ENCODE measurements at regions not wholly inside any gene's neighbourhood (a gene's known extent, or its start where the extent isn't known, plus 50 kb on each side); places are given as distances from the start of the nearest gene placed in this dataset.

- TF ChIP-seq MXI1 (conservative IDR thresholded peaks at IDR 0.05; ENCODE audit: poor library complexity, severe bottlenecking) (no peak), TAF1 (IDR thresholded peaks at IDR 0.05; ENCODE audit: low read depth) (no peak), CTCF (IDR thresholded peaks at IDR 0.05; ENCODE audit: poor library complexity, severe bottlenecking) (no peak), POLR2AphosphoS5 (IDR thresholded peaks at IDR 0.05) (no peak)
Observed at GRCh38 chr12:104895415-104895814, 62.7 kb downstream of the SLC41A2 start.

GRCh38 chr12:104890476-104891096 is 67.5 kb downstream of the SLC41A2 start:
- H3F3A ChIP-seq (ENCODE audit: insufficient read depth, low read length, poor library complexity, severe bottlenecking) = no peaks in the 10 kb centered on the region
- H3K4me3 ChIP-seq (ENCODE audit: low read length) = no peak overlapping the region
- no peaks in the 10 kb centered on the region for H3K36me3 ChIP-seq (ENCODE audit: insufficient read depth, low read length)
- no peak overlapping the region for H3K4me2 ChIP-seq (ENCODE audit: low read length)
- no peak for TF ChIP-seq POLR2AphosphoS5 (IDR thresholded peaks at IDR 0.05)
- TF ChIP-seq EZH2 (IDR thresholded peaks at IDR 0.05; ENCODE audit: borderline replicate concordance, insufficient read depth, low read length, poor library complexity, severe bottlenecking) = no peak
- TF ChIP-seq EP300 (conservative IDR thresholded peaks at IDR 0.05; ENCODE audit: poor library complexity, severe bottlenecking) = no peak
- no peak for TF ChIP-seq CTCF (IDR thresholded peaks at IDR 0.05; ENCODE audit: poor library complexity, severe bottlenecking)
- TF ChIP-seq RAD21 (conservative IDR thresholded peaks at IDR 0.05) = no peak
- TF ChIP-seq REST (IDR thresholded peaks at IDR 0.05; ENCODE audit: borderline replicate concordance) = no peak
- no peak for TF ChIP-seq TAF1 (IDR thresholded peaks at IDR 0.05; ENCODE audit: low read depth)
- no peak for TF ChIP-seq MXI1 (conservative IDR thresholded peaks at IDR 0.05; ENCODE audit: poor library complexity, severe bottlenecking)
- no peak for TF ChIP-seq SMC3 (conservative IDR thresholded peaks at IDR 0.05; ENCODE audit: poor library complexity)
- no peak overlapping the region for H3K9ac ChIP-seq (ENCODE audit: low read length)
- H3K27ac ChIP-seq (ENCODE audit: low read length) = no peak overlapping the region
- no peaks in the 10 kb centered on the region for H3K27me3 ChIP-seq (ENCODE audit: insufficient read depth, low read depth, low read length)
- H2AFZ ChIP-seq (ENCODE audit: low read depth, low read length) = no peak overlapping the region
- H3K9me3 ChIP-seq (ENCODE audit: low read length) = no peaks in the 10 kb centered on the region
- H3K79me2 ChIP-seq (replicated peaks; ENCODE audit: insufficient read depth, low read length) = no peaks in the 10 kb centered on the region
- no peaks in the 10 kb centered on the region for H4K20me1 ChIP-seq (ENCODE audit: insufficient read depth)
- H3K9me2 ChIP-seq (ENCODE audit: insufficient read depth, low read length) = no peaks in the 10 kb centered on the region

More at GRCh38 chr12:104895415-104895814, 62.7 kb downstream of the SLC41A2 start:
- Histone ChIP-seq H3K79me2 (replicated peaks; ENCODE audit: insufficient read depth, low read length) (no peaks in the 10 kb centered on the region), H3K27ac (ENCODE audit: low read length) (no peak overlapping the region), H3K36me3 (ENCODE audit: insufficient read depth, low read length) (no peaks in the 10 kb centered on the region), H3K9ac (ENCODE audit: low read length) (no peak overlapping the region), H3K27me3 (ENCODE audit: insufficient read depth, low read depth, low read length) (no peaks in the 10 kb centered on the region), H3K4me2 (ENCODE audit: low read length) (no peak overlapping the region), H3K9me2 (ENCODE audit: insufficient read depth, low read length) (no peaks in the 10 kb centered on the region), H3K4me3 (ENCODE audit: low read length) (no peak overlapping the region), H3F3A (ENCODE audit: insufficient read depth, low read length, poor library complexity, severe bottlenecking) (no peaks in the 10 kb centered on the region), H3K9me3 (ENCODE audit: low read length) (no peaks in the 10 kb centered on the region), H4K20me1 (ENCODE audit: insufficient read depth) (no peaks in the 10 kb centered on the region), H2AFZ (ENCODE audit: low read depth, low read length) (no peak overlapping the region)
